GM23338 (cell line): ENCODE measurements at regions not wholly inside any gene's neighbourhood (a gene's known extent, or its start where the extent isn't known, plus 50 kb on each side); places are given as distances from the start of the nearest gene placed in this dataset.

Source experiments
- ATAC-seq: fragments of 200-7000 bp; cut with Tn5 transposase; 3 replicates; pipeline ENCODE4 v1.9.1; 2020
- DNase-seq: peaks from one replicate; pipeline ENCODE4 v3.0.0-alpha.2; 2015; ENCODE audit warnings: low spot score
- H2AFZ ChIP-seq: fragments of 200-600 bp; sonication (generic); 2 replicates; pipeline ENCODE4 v1.8.0; 2016; ENCODE audit warnings: antibody characterized with exemption, mild to moderate bottlenecking, moderate library complexity
- H3F3A ChIP-seq: fragments of 200-600 bp; sonication (generic); replicated peaks from 2 replicates; pipeline ENCODE4 v1.8.0; 2017; ENCODE audit warnings: antibody characterized with exemption, mixed run types, low read depth
- H3K27ac ChIP-seq: fragments of 200-600 bp; sonication (generic); 2 replicates; pipeline ENCODE4 v1.6.1; 2016; ENCODE audit warnings: low read depth
- H3K27me3 ChIP-seq: fragments of 200-600 bp; sonication (generic); 2 replicates; pipeline ENCODE4 v1.8.0; 2016; ENCODE audit warnings: mild to moderate bottlenecking, mixed run types, moderate library complexity; ENCODE audit not compliant: insufficient read depth
- H3K36me3 ChIP-seq: fragments of 200-600 bp; sonication (generic); 2 replicates; pipeline ENCODE4 v1.8.0; 2016; ENCODE audit warnings: mild to moderate bottlenecking; ENCODE audit not compliant: insufficient read depth
- H3K4me1 ChIP-seq: fragments of 200-600 bp; sonication (generic); 2 replicates; pipeline ENCODE4 v1.8.0; 2016; ENCODE audit warnings: mild to moderate bottlenecking, moderate library complexity; ENCODE audit not compliant: insufficient read depth
- H3K4me2 ChIP-seq: fragments of 200-600 bp; sonication (generic); 2 replicates; pipeline ENCODE4 v1.7.1; 2017; ENCODE audit warnings: mixed run types
- H3K4me3 ChIP-seq: fragments of 200-600 bp; sonication (generic); 2 replicates; pipeline ENCODE4 v1.6.1; 2016; ENCODE audit warnings: mixed run types
- H3K79me2 ChIP-seq: fragments of 200-600 bp; sonication (generic); replicated peaks from 2 replicates; pipeline ENCODE4 v1.8.0; 2017; ENCODE audit warnings: mild to moderate bottlenecking; ENCODE audit not compliant: insufficient read depth
- H3K9me2 ChIP-seq: fragments of 200-600 bp; sonication (generic); 2 replicates; pipeline ENCODE4 v1.8.0; 2017; ENCODE audit not compliant: insufficient read depth
- H4K20me1 ChIP-seq: fragments of 200-600 bp; sonication (generic); replicated peaks from 2 replicates; pipeline ENCODE4 v1.8.0; 2017; ENCODE audit warnings: mild to moderate bottlenecking; ENCODE audit not compliant: insufficient read depth
- H3K27ac Mint-ChIP-seq: 2 replicates; pipeline ENCODE4 v1.8.0; 2020; ENCODE audit warnings: inconsistent platforms, mild to moderate bottlenecking, moderate library complexity, mixed read lengths
- H3K27me3 Mint-ChIP-seq: 3 replicates; pipeline ENCODE4 v1.8.0; 2022; ENCODE audit warnings: low read depth, mild to moderate bottlenecking, moderate library complexity, mixed read lengths, inconsistent platforms; ENCODE audit not compliant: insufficient read depth, poor library complexity
- H3K36me3 Mint-ChIP-seq: 3 replicates; pipeline ENCODE4 v1.8.0; 2021; ENCODE audit warnings: low read depth, mild to moderate bottlenecking, inconsistent platforms, moderate library complexity, mixed read lengths
- H3K4me1 Mint-ChIP-seq: 3 replicates; pipeline ENCODE4 v1.8.0; 2020; ENCODE audit warnings: mild to moderate bottlenecking, inconsistent platforms, mixed read lengths
- H3K4me3 Mint-ChIP-seq: 3 replicates; pipeline ENCODE4 v1.8.0; 2021; ENCODE audit warnings: moderate library complexity, mild to moderate bottlenecking, inconsistent platforms, mixed read lengths
- H3K9me3 Mint-ChIP-seq: 3 replicates; pipeline ENCODE4 v1.8.0; 2020; ENCODE audit warnings: moderate library complexity, mild to moderate bottlenecking, inconsistent platforms, mixed read lengths
- CREB1 ChIP-seq: fragments of 250-450 bp; sonication (Bioruptor Pico); IDR thresholded peaks from 2 replicates; pipeline ENCODE4 v1.5.0; 2020; ENCODE audit warnings: low read depth, mild to moderate bottlenecking, moderate library complexity
- CTCF ChIP-seq, 2 experiments: fragments of 200-600 bp in 1 of 2; sonication (generic) in 1 of 2; conservative IDR thresholded peaks; 2 replicates each; pipeline versions ENCODE4 v1.5.1 to v1.6.1; 2016 to 2017; ENCODE audit warnings: antibody characterized with exemption in 2 of 2, low read depth in 2 of 2, mild to moderate bottlenecking in 2 of 2, moderate library complexity in 1 of 2
- ETS1 ChIP-seq: IDR thresholded peaks from 2 replicates; pipeline ENCODE4 v1.6.1; 2016; ENCODE audit warnings: antibody characterized with exemption
- EZH2 ChIP-seq: fragments of 200-600 bp; sonication (generic); IDR thresholded peaks from one replicate; pipeline ENCODE4 v1.8.0; 2017; ENCODE audit warnings: antibody characterized with exemption, mild to moderate bottlenecking, low read depth; ENCODE audit not compliant: unreplicated experiment
- EZH2phosphoT487 ChIP-seq: fragments of 200-600 bp; sonication (generic); IDR thresholded peaks from one replicate; pipeline ENCODE4 v1.8.1; 2018; ENCODE audit warnings: antibody characterized with exemption; ENCODE audit not compliant: unreplicated experiment
- JUNB ChIP-seq: IDR thresholded peaks from one replicate; pipeline ENCODE4 v1.6.1; 2016; ENCODE audit warnings: antibody characterized with exemption; ENCODE audit not compliant: unreplicated experiment
- NANOG ChIP-seq: IDR thresholded peaks from 2 replicates; pipeline ENCODE4 v1.6.1; 2016; ENCODE audit warnings: antibody characterized with exemption, borderline replicate concordance
- POLR2AphosphoS5 ChIP-seq: IDR thresholded peaks from 2 replicates; pipeline ENCODE4 v1.6.1; 2016; ENCODE audit warnings: antibody characterized with exemption, low read depth
- REST ChIP-seq: IDR thresholded peaks from one replicate; pipeline ENCODE4 v1.6.1; 2018; ENCODE audit warnings: antibody characterized with exemption; ENCODE audit not compliant: unreplicated experiment
- STAT1 ChIP-seq: IDR thresholded peaks from one replicate; pipeline ENCODE4 v1.6.1; 2016; ENCODE audit warnings: antibody characterized with exemption; ENCODE audit not compliant: unreplicated experiment
- ZNF114 ChIP-seq: fragments of 250-450 bp; sonication (Bioruptor Pico); IDR thresholded peaks from 2 replicates; pipeline ENCODE4 v1.5.0; 2020; ENCODE audit warnings: mild to moderate bottlenecking, moderate library complexity
- ZNF331 ChIP-seq: fragments of 250-450 bp; sonication (Bioruptor Pico); IDR thresholded peaks from 2 replicates; pipeline ENCODE4 v1.5.0; 2020; ENCODE audit warnings: low read depth, mild to moderate bottlenecking, moderate library complexity
- ZNF462 ChIP-seq: fragments of 250-450 bp; sonication (Bioruptor Pico); IDR thresholded peaks from 2 replicates; pipeline ENCODE4 v1.5.0; 2020; ENCODE audit warnings: mild to moderate bottlenecking, moderate library complexity

- H4K20me1 ChIP-seq = no peaks in the 10 kb centered on the region
- no peak overlapping the region for H3K27ac Mint-ChIP-seq
- TF ChIP-seq NANOG = no peak
- no peak for TF ChIP-seq CTCF (conservative IDR thresholded peaks at IDR 0.05; ENCODE audit: low read depth in 2 of 2)
- TF ChIP-seq ZNF462 (CRISPR knock-in tag) = no peak
- TF ChIP-seq EZH2 = no peak
- TF ChIP-seq POLR2AphosphoS5 = no peak
- no peak for TF ChIP-seq CREB1 (CRISPR knock-in tag)
- TF ChIP-seq REST = no peak
- TF ChIP-seq ETS1 = no peak
- no peak for TF ChIP-seq ZNF331 (CRISPR knock-in tag)
- no peak for TF ChIP-seq JUNB
- TF ChIP-seq STAT1 = no peak
- TF ChIP-seq EZH2phosphoT487 = no peak
- TF ChIP-seq ZNF114 (CRISPR knock-in tag) = no peak
- H3K4me3 Mint-ChIP-seq = no peak overlapping the region
- no peak overlapping the region for H3K4me3 ChIP-seq
- H2AFZ ChIP-seq = no peak overlapping the region
- ATAC-seq (no peak), DNase-seq (no peak)
- no peaks in the 10 kb centered on the region for H3K4me1 ChIP-seq
- H3K27ac ChIP-seq = no peak overlapping the region
- no peak overlapping the region for H3K4me2 ChIP-seq
- H3K9me2 ChIP-seq = peaks cover under 1% of the 10 kb centered on the region; the same call in 1 of the 2 replicates
- H3K9me3 Mint-ChIP-seq = peaks cover 13% of the 10 kb centered on the region
- H3K36me3 ChIP-seq = no peaks in the 10 kb centered on the region
- no peaks in the 10 kb centered on the region for H3K27me3 Mint-ChIP-seq
- peaks cover 7% of the 10 kb centered on the region; the same call in 2 of the 3 replicates for H3K36me3 Mint-ChIP-seq
- H3F3A ChIP-seq = no peaks in the 10 kb centered on the region
- H3K4me1 Mint-ChIP-seq = no peaks in the 10 kb centered on the region
- no peaks in the 10 kb centered on the region for H3K79me2 ChIP-seq
- no peaks in the 10 kb centered on the region; the same call in 1 of the 2 replicates for H3K27me3 ChIP-seq
Measured at GRCh38 chr14:38316922-38317321, 61.0 kb upstream of the CLEC14A start.
